Liver (tissue), 1 donor: ENCODE measurements at regions not wholly inside any gene's neighbourhood (a gene's known extent, or its start where the extent isn't known, plus 50 kb on each side); places are given as distances from the start of the nearest gene placed in this dataset. TPM values are rescaled to one million over a fixed set of nuclear protein-coding genes. Genes with fewer than 3 reads are reported as not detected.

ENCODE experiments used
- small RNA-seq: library from RNA; depleted of rRNA; stranded (forward); fragments of <200 nt; gene quantifications from one replicate; pipeline ENCODE3, GENCODE V24; 2014

Small RNAs in the stretch of these regions (small RNA-seq; reads per million reads assigned to genes)
- gene CYP2C61P, result not detected
